ENCODE measurements at regions not wholly inside any gene's neighbourhood (a gene's known extent, or its start where the extent isn't known, plus 50 kb on each side); places are given as distances from the start of the nearest gene placed in this dataset.

- TF ChIP-seq CTCF (conservative IDR thresholded peaks at IDR 0.05 in 1 of 2, IDR thresholded peaks at IDR 0.05 in 1 of 2; ENCODE audit: extremely low read depth in 1 of 2, insufficient read depth in 1 of 2, low read depth in 1 of 2, low read length in 2 of 2): no peak
- no peak for TF ChIP-seq EZH2 (IDR thresholded peaks at IDR 0.05; ENCODE audit: borderline replicate concordance, low read length)
These were observed 108.6 kb upstream of the ARX start for GRCh38 chrX:25124391-25124790.
